RKO (cell line): ENCODE measurements at regions not wholly inside any gene's neighbourhood (a gene's known extent, or its start where the extent isn't known, plus 50 kb on each side); places are given as distances from the start of the nearest gene placed in this dataset.
"Not testable (repeated sequence)": the region's sequence is repeated elsewhere in the genome, so short reads cannot be mapped to it uniquely, and the experiment has no call there.

Experiments
- DNase-seq: peaks from one replicate; pipeline ENCODE4 v3.0.0-alpha.2; 2016; ENCODE audit warnings: low spot score

GRCh38 chr12:11980115-11980514, 90.6 kb upstream of the BCL2L14 start:
- no peak for DNase-seq

DNA sequence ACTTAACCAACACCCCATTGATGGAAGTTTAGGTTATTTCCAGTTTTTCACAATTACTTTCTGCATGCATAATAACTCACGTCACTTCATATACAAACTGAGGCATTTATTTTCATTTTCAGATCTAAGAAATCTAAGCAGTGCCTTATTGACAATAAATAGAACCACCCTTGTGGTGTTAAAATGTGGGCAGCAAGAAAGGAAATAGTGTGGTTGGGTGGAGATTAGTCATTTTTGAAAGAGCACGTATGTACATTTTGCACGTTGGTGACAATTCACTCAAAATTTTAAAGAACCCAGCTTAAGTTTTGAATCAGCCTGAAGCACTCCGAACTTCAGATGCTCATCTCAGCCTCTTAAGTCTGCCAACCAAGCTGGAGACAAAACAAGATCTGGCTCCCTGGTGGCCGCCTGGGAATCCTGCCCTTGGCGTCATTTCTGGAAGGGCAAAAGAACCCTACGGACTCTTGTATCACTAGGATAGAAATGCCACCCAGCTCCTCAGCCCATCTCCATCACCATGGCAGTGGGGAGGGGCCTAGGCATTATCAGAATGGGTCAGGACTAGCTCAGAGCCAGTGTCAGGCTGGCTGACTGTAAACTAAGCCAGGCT, 89.5 kb upstream of the BCL2L14 start:
- DNase-seq, result no peak

GRCh38 chr12:11984417-11984816, 86.3 kb upstream of the BCL2L14 start:
- DNase-seq, result no peak

- no peak for DNase-seq
Observed at GRCh38 chr12:11986165-11986564, 84.6 kb upstream of the BCL2L14 start.

DNA sequence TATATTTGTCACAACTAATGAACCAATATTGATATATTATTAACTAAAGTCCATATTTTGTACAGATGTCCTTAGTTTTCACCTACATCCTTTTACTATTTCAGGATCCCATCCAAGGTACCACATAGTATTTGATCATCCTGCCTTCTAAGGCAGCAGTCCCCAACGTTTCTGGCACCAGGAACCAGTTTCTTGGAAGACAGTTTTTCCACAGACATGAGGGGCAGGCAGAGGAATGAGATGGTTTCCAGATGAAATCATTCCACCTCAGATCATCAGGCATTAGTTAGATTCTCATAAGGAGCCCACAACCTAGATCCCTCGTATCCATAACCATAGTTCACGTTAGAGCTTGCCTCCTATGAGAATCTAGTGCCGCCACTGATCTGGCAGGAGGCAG, 82.8 kb upstream of the BCL2L14 start:
- no peak for DNase-seq

DNA sequence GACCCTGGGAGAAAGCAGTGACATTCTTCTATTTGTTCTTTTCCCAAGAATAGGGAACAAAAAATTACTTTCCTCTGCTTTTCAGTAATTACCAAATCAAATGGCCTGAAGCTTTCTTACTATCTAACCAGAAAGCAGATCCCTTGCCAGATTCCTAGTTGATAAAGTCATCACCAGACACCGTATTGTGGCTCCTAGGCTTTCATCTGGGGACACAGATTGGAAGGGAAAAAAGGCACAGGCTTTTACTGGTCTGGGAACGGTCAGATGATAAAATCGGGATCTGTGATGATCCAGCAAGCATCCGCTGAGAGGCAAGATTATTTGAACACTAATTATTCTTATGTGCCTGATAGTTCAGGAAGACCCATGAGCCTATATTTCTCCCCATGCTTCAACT, 79.1 kb upstream of the BCL2L14 start:
- DNase-seq, result no peak

GRCh38 chr12:11992515-11992914, 78.2 kb upstream of the BCL2L14 start:
- DNase-seq, result no peak

DNA sequence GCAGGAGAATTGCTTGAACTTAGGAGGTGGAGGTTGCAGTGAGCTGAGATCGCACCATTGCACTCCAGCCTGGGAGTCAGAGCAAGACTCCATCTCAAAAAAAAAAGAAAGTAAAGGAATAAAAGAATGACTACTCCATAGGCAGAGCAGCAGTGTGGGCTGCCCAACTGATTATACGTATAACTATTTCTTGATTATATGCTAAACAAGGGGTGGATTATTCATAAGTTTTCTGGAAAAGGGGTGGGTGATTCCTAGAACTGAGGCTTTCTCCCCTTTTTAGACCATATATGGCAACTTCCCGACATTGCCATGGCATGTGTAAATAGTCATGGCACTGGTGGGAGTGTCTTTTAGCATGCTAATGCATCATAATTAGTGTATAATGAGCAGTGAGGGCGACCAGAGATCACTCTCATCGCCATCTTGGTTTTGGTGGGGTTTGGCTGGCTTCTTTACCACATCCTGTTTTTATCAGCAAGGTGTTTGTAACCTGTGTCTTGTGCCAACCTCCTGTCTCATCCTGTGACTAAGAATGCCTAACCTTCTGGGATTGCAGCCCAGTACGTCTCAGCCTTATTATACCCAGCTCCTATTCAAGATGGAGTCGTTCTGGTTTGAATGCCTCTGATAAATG, 72.3 kb upstream of the BCL2L14 start:
- DNase-seq, result not testable (repeated sequence)

- DNase-seq, result no peak
Observed at GRCh38 chr12:11998944-11999315, 71.8 kb upstream of the BCL2L14 start.

- no peak for DNase-seq
Observed at GRCh38 chr12:12003609-12004008, 67.1 kb upstream of the BCL2L14 start.

GRCh38 chr12:12004524-12004923, 66.2 kb upstream of the BCL2L14 start:
- DNase-seq, result no peak

DNA sequence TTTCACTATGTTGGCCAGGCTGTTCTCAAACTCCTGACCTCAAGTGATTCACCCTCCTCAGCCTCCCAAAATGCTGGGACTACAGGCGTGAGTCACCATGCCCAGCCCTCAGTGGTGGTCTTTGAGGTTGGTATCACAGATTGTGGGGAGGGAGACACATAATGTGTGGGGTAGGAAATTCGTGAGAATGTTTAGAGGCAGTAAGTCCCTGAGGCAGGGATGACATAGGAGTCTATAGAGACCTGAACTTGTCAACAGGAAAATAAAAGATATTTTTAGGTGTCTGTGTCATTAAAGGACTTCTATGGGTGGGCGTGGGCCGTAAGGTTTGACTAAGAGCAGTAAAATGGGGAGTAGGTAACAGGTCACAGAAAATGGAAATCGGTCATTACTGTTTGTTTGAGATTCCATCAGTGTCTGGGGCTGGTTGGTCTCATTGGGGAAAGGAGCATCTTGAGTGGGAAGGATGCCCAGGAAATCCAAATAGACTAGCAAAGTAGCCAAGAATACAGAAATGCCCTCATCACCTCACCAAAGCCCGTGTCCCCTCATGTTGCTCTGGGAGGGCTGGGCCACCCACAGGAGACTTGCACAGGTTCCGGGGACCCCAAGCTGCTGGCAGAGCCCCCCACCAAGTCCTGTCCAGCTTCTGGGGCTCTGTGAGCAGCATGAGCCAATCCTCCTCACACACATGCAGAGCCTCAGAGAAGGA, 63.6 kb upstream of the BCL2L14 start:
- no peak for DNase-seq

DNA sequence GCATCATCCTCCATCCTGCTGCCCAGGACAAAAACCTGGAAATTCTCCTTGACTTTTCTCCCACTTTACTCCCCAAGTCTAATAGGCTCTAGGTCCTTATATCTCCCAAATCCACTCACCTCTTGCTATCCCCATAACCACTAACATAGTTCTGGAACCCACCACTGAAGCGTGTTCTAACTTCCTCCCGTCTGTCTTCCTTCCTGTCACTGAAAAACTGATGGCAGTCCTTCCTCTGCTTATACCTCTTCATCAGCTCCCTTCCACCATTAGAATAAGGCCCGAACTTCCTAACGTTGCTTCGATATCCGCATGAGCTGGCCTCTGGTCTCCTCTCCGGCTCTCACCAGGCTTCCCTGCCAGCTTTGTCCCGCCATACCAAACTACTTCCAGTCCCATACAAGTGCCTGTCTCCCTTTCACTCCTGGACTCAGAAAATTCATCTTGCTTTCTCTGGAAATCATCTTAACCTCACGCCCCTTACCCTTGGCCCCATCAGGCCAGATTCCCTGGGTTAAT, 63.0 kb upstream of the BCL2L14 start:
- no peak for DNase-seq

DNA sequence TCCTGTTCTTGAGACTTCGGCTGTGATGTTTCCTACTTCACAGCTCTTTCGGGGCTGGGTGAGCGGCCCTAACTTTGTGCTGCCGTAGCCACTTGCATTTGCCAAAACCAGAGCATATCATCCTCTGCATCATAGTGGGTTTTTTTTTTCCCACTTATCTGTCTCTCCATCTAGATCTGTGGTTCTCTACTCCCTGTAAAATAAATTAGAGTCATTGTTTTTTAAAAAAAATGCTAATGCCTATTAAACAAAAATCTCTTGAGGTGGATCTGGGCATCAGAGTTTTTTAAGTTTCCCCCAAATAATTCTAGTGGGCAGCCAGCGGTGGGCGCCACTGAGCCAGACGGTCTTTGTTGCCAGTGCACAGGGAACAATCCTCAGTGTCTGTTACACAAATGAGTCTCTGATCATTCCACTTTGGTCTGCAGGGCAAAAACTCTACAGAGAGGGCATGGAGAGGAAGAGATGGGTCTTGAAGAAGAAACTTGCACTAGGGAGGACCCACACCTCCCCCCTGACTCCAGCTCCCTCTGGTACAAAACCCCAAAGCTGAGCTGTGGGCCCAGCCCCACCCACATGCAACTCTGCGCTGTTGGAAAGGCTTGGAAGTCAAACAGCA, 62.4 kb upstream of the BCL2L14 start:
- no peak for DNase-seq

- no peak for DNase-seq
Observed at GRCh38 chr12:12008931-12009611, 61.7 kb upstream of the BCL2L14 start.

GRCh38 chr12:12009749-12010276, 60.9 kb upstream of the BCL2L14 start:
- not testable (repeated sequence) for DNase-seq

- DNase-seq, result no peak
Observed at GRCh38 chr12:12010277-12011039, 60.3 kb upstream of the BCL2L14 start.

GRCh38 chr12:12011880-12012260, 58.9 kb upstream of the BCL2L14 start:
- DNase-seq, result no peak

- DNase-seq, result no peak
Observed at GRCh38 chr12:12015073-12015685, 55.6 kb upstream of the BCL2L14 start.

GRCh38 chr12:12016284-12017100, 54.2 kb upstream of the BCL2L14 start:
- DNase-seq, result no peak
